Cerebellar nuclear complex (tissue), 1 donor: ENCODE measurements at regions not wholly inside any gene's neighbourhood (a gene's known extent, or its start where the extent isn't known, plus 50 kb on each side); places are given as distances from the start of the nearest gene placed in this dataset.
"Not testable (repeated sequence)": the region's sequence is repeated elsewhere in the genome, so short reads cannot be mapped to it uniquely, and the experiment has no call there.

Experiments used
- DNase-seq, 2 experiments: peaks; one replicate each; lab custom pipeline; 2025; lab: John Stamatoyannopoulos, UW

GRCh38 chr4:59500103-59500502 lies 1700.0 kb upstream of the ADGRL3 start:
- DNase-seq = no peak

GRCh38 chr4:59503731-59504130 lies 1696.4 kb upstream of the ADGRL3 start:
- DNase-seq = no peak

DNA sequence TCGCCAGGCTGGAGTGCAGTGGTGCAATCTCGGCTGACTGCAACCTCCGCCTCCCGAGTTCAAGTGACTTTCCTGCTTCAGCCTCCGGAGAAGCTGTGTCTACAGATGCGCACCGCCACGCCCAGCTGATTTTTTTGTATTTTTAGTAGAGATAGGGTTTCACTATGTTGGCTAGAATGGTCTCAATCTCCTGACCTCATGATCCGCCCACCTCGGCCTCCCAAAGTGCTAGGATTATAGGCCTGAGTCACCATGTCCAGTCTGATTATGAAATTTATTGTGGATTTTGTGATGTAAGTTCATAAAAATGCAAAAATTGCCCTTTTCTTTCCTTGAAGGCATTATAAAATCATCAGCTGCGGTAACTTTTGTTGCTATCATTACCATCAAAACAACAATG lies 1688.3 kb upstream of the ADGRL3 start:
- not testable (repeated sequence) for DNase-seq

- DNase-seq = no peak
These were observed 1683.1 kb upstream of the ADGRL3 start for GRCh38 chr4:59517007-59517406.

DNA sequence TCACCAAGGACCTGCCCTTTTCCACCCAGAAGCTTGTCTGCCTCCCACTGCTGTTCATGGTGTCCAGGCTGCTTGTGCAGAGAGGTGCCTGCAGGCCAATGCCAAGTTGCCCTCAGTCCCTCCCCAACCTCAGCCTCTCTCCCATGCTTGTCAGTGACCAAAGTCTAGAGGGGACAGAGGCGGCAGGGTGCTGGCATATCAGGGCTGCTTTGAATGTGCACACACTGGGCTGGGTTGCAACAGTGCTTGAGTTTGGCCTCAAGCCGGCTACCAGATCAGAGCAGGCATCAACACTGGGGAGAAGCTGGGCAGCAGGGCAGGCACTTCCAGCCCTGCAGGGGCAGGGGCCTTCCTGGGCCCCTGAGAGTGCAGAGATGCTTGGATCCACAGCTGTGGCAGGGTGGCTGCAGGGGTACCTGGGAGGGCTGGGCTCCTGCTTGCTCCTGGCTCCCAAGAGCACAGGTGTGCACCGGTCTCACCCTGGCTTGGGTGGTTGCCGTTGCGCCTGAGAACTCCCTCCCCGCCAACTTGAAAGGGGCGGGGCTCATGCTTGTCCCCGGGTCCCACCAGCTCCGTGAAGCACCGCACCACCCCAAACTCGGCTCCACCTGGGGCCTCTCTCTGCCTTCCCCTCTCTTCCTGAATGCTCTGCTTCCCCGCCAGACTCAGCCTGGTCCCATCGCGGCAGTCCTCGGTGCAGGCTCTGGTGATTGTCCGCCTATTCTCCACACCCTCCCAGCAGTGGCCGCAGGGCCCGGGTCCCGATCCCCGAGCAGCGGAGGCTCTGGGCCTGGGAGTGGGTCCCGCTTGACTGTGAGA lies 1681.9 kb upstream of the ADGRL3 start:
- no peak for DNase-seq

GRCh38 chr4:59525885-59526284 lies 1674.2 kb upstream of the ADGRL3 start:
- DNase-seq = no peak

- DNase-seq = no peak
These were observed 1664.6 kb upstream of the ADGRL3 start for GRCh38 chr4:59535541-59535940.

DNA sequence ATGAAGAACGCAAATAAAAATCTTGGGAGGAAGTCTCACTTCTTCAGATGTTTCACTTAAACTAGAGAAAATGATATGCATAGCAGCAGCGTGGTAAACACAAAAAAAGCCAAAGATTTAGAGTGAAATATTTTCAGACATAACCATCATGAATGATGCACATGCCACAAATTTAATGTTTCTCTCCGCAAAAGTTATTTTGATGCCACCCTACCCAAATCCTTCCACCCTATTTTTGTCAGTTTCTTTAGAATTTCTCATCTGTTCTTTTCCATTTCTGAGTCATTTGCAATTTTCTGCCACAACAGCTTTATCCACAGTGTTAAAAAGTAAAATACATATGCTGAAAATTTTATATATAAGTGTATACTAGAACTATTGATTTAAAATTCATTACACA lies 1663.7 kb upstream of the ADGRL3 start:
- no peak for DNase-seq

DNA sequence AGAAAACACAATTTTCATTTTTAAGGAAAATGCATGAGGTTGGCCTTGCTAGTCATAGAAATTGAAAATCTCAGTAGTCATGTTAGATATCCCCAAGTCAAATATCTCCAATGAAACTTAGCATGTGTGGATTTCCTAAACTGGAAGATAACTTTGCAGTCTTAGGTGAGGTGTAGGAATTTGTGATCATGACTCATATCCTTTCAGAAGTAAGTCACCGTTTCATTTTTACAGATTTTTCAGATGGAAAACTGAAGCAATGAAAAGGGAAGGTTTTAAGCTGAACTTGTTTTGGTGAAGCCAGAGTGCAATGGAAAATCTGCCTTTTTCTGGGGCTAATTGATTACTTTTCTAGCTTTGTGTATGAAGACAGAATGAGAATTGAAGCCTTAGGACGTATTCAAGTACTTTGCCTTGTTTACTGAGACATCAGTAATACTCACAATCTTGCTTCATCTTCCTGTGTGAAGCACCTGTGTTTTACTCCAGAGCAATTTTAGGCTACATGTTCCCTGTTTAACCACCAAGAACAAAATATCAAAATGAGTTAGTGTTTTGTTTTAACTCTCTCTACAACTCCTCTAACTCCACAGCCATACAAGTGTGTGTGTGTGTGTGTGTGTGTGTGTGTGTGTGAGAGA lies 1662.8 kb upstream of the ADGRL3 start:
- no peak for DNase-seq

GRCh38 chr4:59539401-59539800 lies 1660.7 kb upstream of the ADGRL3 start:
- DNase-seq = no peak

- no peak for DNase-seq
These were observed 1659.8 kb upstream of the ADGRL3 start for GRCh38 chr4:59540311-59540710.

GRCh38 chr4:59553063-59553720 lies 1646.9 kb upstream of the ADGRL3 start:
- no peak for DNase-seq

DNA sequence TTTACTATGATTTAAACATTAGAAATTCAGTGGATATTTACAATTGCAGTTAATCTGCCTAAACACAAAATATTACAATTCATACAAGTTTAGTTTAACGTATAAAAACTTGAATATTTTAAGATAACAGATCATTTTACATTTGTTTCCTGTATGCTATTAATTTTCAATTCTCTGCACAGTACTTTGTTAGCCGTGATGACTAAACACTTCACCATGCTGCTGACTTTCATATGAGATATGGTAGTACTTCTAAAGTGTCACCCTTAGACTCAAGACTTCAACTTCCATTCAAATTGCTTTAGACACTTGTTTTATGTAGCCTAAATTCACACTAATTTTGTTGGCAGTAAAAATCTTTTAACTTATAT lies 1646.4 kb upstream of the ADGRL3 start:
- DNase-seq = no peak

DNA sequence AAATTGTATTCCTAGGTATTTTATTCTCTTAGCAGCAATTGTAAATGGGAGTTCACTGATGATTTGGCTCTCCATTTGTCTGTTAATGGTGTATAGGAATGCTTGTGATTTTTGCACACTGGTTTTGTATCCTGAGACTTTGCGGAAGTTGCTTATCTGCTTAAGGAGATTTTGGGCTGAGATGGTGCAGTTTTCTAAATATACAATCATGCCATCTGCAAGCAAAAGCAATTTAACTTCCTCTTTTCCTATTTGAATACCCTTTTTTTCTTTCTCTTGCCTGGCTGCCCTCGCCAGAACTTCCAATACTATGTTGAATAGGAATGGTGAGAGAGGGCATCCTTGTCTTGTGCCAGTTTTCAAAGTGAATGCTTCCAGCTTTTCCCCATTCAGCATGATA lies 1643.9 kb upstream of the ADGRL3 start:
- DNase-seq = not testable (repeated sequence)

- not testable (repeated sequence) for DNase-seq
These were observed 1639.9 kb upstream of the ADGRL3 start for GRCh38 chr4:59560141-59560648.

- no peak for DNase-seq
These were observed 1634.3 kb upstream of the ADGRL3 start for GRCh38 chr4:59565836-59566235.

GRCh38 chr4:59570860-59571476 lies 1629.2 kb upstream of the ADGRL3 start:
- no peak for DNase-seq

GRCh38 chr4:59571805-59572430 lies 1628.2 kb upstream of the ADGRL3 start:
- no peak for DNase-seq

DNA sequence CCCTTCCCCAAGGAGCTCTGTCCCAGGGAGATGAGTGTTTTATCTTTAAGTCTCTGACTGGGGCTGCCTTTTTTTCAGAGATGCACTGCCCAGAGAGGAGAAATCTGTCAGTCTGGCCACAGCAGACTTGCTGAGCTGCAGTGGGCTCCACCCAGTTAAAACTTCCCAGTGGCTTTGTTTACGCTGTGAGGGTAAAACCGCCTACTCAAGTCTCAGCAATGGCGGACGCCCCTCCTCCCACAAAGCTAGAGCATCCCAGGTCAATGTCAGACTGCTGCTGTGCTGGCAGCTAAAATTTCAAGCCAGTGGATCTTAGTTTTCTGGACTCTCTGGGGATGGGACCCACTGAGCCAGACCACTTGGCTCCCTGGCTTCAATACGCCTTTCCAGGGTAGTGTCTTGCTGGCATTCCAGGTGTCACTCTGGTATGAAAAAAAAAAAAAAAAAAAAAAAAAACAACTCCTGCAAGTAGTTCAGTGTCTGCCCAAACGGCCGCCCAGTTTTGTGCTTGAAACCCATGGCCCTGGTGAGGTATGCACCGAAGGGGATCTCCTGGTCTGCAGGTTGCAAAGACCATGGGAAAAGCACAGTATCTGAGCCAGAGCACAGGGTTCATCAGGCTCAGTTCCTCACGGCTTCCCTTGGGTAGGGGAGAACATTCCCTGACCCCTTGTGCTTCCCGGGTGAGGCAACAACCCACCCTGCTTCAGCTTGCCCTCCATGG lies 1616.1 kb upstream of the ADGRL3 start:
- no peak for DNase-seq

- DNase-seq = no peak
These were observed 1602.4 kb upstream of the ADGRL3 start for GRCh38 chr4:59597536-59598329.

GRCh38 chr4:59598330-59598618 lies 1601.9 kb upstream of the ADGRL3 start:
- DNase-seq = no peak
